IPS-20b (cell line): ENCODE measurements at regions not wholly inside any gene's neighbourhood (a gene's known extent, or its start where the extent isn't known, plus 50 kb on each side); places are given as distances from the start of the nearest gene placed in this dataset.
A peak's percentile ranks its signal among the peaks of the same experiment; 100 is the strongest.

Experiments used
- H3K27ac ChIP-seq: one replicate; pipeline ENCODE4 v1.5.1; 2013; ENCODE audit warnings: low read length
- H3K27me3 ChIP-seq: 2 replicates; pipeline ENCODE4 v1.6.1; 2013; ENCODE audit warnings: mild to moderate bottlenecking, low read length, inconsistent platforms; ENCODE audit not compliant: insufficient read depth
- H3K36me3 ChIP-seq: 2 replicates; pipeline ENCODE4 v1.6.1; 2013; ENCODE audit warnings: low read depth, mild to moderate bottlenecking, inconsistent platforms, low read length, moderate library complexity; ENCODE audit not compliant: insufficient read depth
- H3K4me1 ChIP-seq: 2 replicates; pipeline ENCODE4 v1.6.1; 2013; ENCODE audit warnings: mild to moderate bottlenecking, control low read depth, inconsistent platforms, low read length, moderate library complexity; ENCODE audit not compliant: insufficient read depth
- H3K4me3 ChIP-seq: 2 replicates; pipeline ENCODE4 v1.5.1; 2013; ENCODE audit warnings: mild to moderate bottlenecking, low read length, inconsistent platforms
- H3K9ac ChIP-seq: 2 replicates; pipeline ENCODE4 v1.6.1; 2013; ENCODE audit warnings: low read depth, mild to moderate bottlenecking, inconsistent platforms, low read length, moderate library complexity
- H3K9me3 ChIP-seq: 2 replicates; pipeline ENCODE4 v1.6.1; 2013; ENCODE audit warnings: mild to moderate bottlenecking, low read depth, low read length, inconsistent platforms; ENCODE audit not compliant: insufficient read depth

GRCh38 chr5:116666901-116667300 is 92.3 kb upstream of the SEMA6A start:
- H3K4me3 ChIP-seq = no peak overlapping the region
- H3K9me3 ChIP-seq = peaks cover 1% of the 10 kb centered on the region
- H3K36me3 ChIP-seq = no peaks in the 10 kb centered on the region
- no peak overlapping the region for H3K9ac ChIP-seq
- no peak overlapping the region for H3K27ac ChIP-seq
- H3K27me3 ChIP-seq = no peaks in the 10 kb centered on the region
- no peaks in the 10 kb centered on the region; the same call in 1 of the 2 replicates for H3K4me1 ChIP-seq

GRCh38 chr5:116664988-116665387 is 90.4 kb upstream of the SEMA6A start:
- no peaks in the 10 kb centered on the region; the same call in 1 of the 2 replicates for H3K4me1 ChIP-seq
- H3K27me3 ChIP-seq = no peaks in the 10 kb centered on the region
- no peak overlapping the region for H3K4me3 ChIP-seq
- H3K9ac ChIP-seq = no peak overlapping the region
- H3K36me3 ChIP-seq = no peaks in the 10 kb centered on the region
- no peak overlapping the region for H3K27ac ChIP-seq
- H3K9me3 ChIP-seq = peaks cover 14% of the 10 kb centered on the region

GRCh38 chr5:116663081-116663480 is 88.5 kb upstream of the SEMA6A start:
- Histone ChIP-seq H3K9ac (no peak overlapping the region), H3K27ac (no peak overlapping the region), H3K4me3 (no peak overlapping the region), H3K27me3 (no peaks in the 10 kb centered on the region), H3K36me3 (no peaks in the 10 kb centered on the region), H3K4me1 (no peaks in the 10 kb centered on the region; the same call in 1 of the 2 replicates), H3K9me3 (peaks cover 14% of the 10 kb centered on the region)

- H3K9ac ChIP-seq = no peak overlapping the region
- no peaks in the 10 kb centered on the region for H3K36me3 ChIP-seq
- H3K9me3 ChIP-seq = peaks cover 14% of the 10 kb centered on the region
- no peaks in the 10 kb centered on the region for H3K27me3 ChIP-seq
- no peaks in the 10 kb centered on the region; the same call in 1 of the 2 replicates for H3K4me1 ChIP-seq
- no peak overlapping the region for H3K4me3 ChIP-seq
- H3K27ac ChIP-seq = no peak overlapping the region
Measured at GRCh38 chr5:116661419-116661818, 86.8 kb upstream of the SEMA6A start.

GRCh38 chr5:116660929-116661328 is 86.3 kb upstream of the SEMA6A start:
- Histone ChIP-seq H3K4me3 (no peak overlapping the region), H3K4me1 (peaks cover under 1% of the 10 kb centered on the region), H3K9me3 (peaks cover 14% of the 10 kb centered on the region), H3K9ac (no peak overlapping the region), H3K27me3 (no peaks in the 10 kb centered on the region), H3K36me3 (no peaks in the 10 kb centered on the region), H3K27ac (no peak overlapping the region)

GRCh38 chr5:116658830-116659229 is 84.2 kb upstream of the SEMA6A start:
- Histone ChIP-seq H3K9ac (no peak overlapping the region), H3K4me3 (no peak overlapping the region), H3K27ac (no peak overlapping the region), H3K4me1 (peaks cover 21% of the 10 kb centered on the region), H3K36me3 (no peaks in the 10 kb centered on the region), H3K9me3 (peaks cover 14% of the 10 kb centered on the region), H3K27me3 (no peaks in the 10 kb centered on the region)

GRCh38 chr5:116658141-116658540 is 83.5 kb upstream of the SEMA6A start:
- Histone ChIP-seq H3K4me1 (peaks cover 28% of the 10 kb centered on the region), H3K27me3 (no peaks in the 10 kb centered on the region), H3K27ac (no peak overlapping the region), H3K4me3 (no peak overlapping the region), H3K36me3 (no peaks in the 10 kb centered on the region), H3K9me3 (peaks cover 14% of the 10 kb centered on the region), H3K9ac (no peak overlapping the region)

- H3K27ac ChIP-seq = no peak overlapping the region
Measured at GRCh38 chr5:116655431-116655830, 80.8 kb upstream of the SEMA6A start.

GRCh38 chr5:116654925-116655324 is 80.3 kb upstream of the SEMA6A start:
- peak overlapping the region; percentile 1; the same call in 1 of the 2 replicates for H3K4me3 ChIP-seq
- no peak overlapping the region for H3K27ac ChIP-seq
- H3K4me1 ChIP-seq = peaks cover 52% of the 10 kb centered on the region
- no peaks in the 10 kb centered on the region for H3K9me3 ChIP-seq
- no peaks in the 10 kb centered on the region for H3K36me3 ChIP-seq
- peak overlapping the region; percentile 10; the same call in 1 of the 2 replicates for H3K9ac ChIP-seq
- no peaks in the 10 kb centered on the region for H3K27me3 ChIP-seq

More at GRCh38 chr5:116655431-116655830, 80.8 kb upstream of the SEMA6A start:
- H3K9ac ChIP-seq = peak overlapping the region; percentile 10; the same call in 1 of the 2 replicates
- no peaks in the 10 kb centered on the region for H3K36me3 ChIP-seq
- H3K4me3 ChIP-seq = no peak overlapping the region; the same call in 1 of the 2 replicates
- H3K27me3 ChIP-seq = no peaks in the 10 kb centered on the region
- no peaks in the 10 kb centered on the region; the same call in 1 of the 2 replicates for H3K9me3 ChIP-seq
- peaks cover 51% of the 10 kb centered on the region for H3K4me1 ChIP-seq

GRCh38 chr5:116652903-116653302 is 78.3 kb upstream of the SEMA6A start:
- H3K9ac ChIP-seq = peak overlapping the region; percentile 55; the same call in 1 of the 2 replicates
- no peaks in the 10 kb centered on the region for H3K36me3 ChIP-seq
- H3K27me3 ChIP-seq = no peaks in the 10 kb centered on the region
- peak overlapping the region; percentile 73 for H3K27ac ChIP-seq
- no peaks in the 10 kb centered on the region for H3K9me3 ChIP-seq
- H3K4me3 ChIP-seq = peak overlapping the region; percentile 53; the same call in 1 of the 2 replicates
- peaks cover 54% of the 10 kb centered on the region for H3K4me1 ChIP-seq

- peak overlapping the region; percentile 53 for H3K4me3 ChIP-seq
- no peaks in the 10 kb centered on the region for H3K36me3 ChIP-seq
- H3K27me3 ChIP-seq = no peaks in the 10 kb centered on the region
- H3K9me3 ChIP-seq = no peaks in the 10 kb centered on the region
- H3K4me1 ChIP-seq = peaks cover 56% of the 10 kb centered on the region
- peak overlapping the region; percentile 55; the same call in 1 of the 2 replicates for H3K9ac ChIP-seq
- peak overlapping the region; percentile 73 for H3K27ac ChIP-seq
Measured at GRCh38 chr5:116652196-116652729, 77.6 kb upstream of the SEMA6A start.

- H3K27me3 ChIP-seq = no peaks in the 10 kb centered on the region
- H3K9me3 ChIP-seq = no peaks in the 10 kb centered on the region
- H3K4me1 ChIP-seq = peaks cover 56% of the 10 kb centered on the region
- H3K36me3 ChIP-seq = no peaks in the 10 kb centered on the region
- peak overlapping the region; percentile 53; the same call in 1 of the 2 replicates for H3K4me3 ChIP-seq
- H3K27ac ChIP-seq = peak overlapping the region; percentile 73
- peak overlapping the region; percentile 55; the same call in 1 of the 2 replicates for H3K9ac ChIP-seq
Measured at GRCh38 chr5:116651653-116652052, 77.0 kb upstream of the SEMA6A start.
